WTC11 (cell line): ENCODE measurements at regions not wholly inside any gene's neighbourhood (a gene's known extent, or its start where the extent isn't known, plus 50 kb on each side); places are given as distances from the start of the nearest gene placed in this dataset.

ENCODE experiments used
- ATAC-seq: fragments of 200-7000 bp; cut with Tn5 transposase; 2 replicates; pipeline ENCODE4 v1.10.0; 2021; ENCODE audit warnings: mild to moderate bottlenecking, moderate library complexity
- CTCF ChIA-PET: fragments of 300-600 bp; sonication (Branson Sonifier 250); formaldehyde crosslinking; loops from one replicate; lab custom pipeline; 2021; ENCODE audit warnings: antibody characterized with exemption; lab: Charles Lee
- POLR2A ChIA-PET: fragments of 350-600 bp; sonication (Branson Sonifier 250); formaldehyde crosslinking; loops from one replicate; lab custom pipeline; 2021; ENCODE audit warnings: antibody characterized with exemption; lab: Charles Lee
- DNase-seq: peaks from one replicate; pipeline ENCODE4 v3.0.0; 2021; ENCODE audit warnings: low spot score
- H3K27ac Mint-ChIP-seq: 2 replicates; pipeline ENCODE4 v1.8.0; 2021; ENCODE audit warnings: mixed read lengths
- H3K27me3 Mint-ChIP-seq: 2 replicates; pipeline ENCODE4 v1.8.0; 2021; ENCODE audit warnings: low read depth, mild to moderate bottlenecking, moderate library complexity, mixed read lengths
- H3K36me3 Mint-ChIP-seq: 2 replicates; pipeline ENCODE4 v1.8.0; 2021; ENCODE audit warnings: mixed read lengths
- H3K4me1 Mint-ChIP-seq: 2 replicates; pipeline ENCODE4 v1.8.0; 2022; ENCODE audit warnings: mixed read lengths
- H3K4me3 Mint-ChIP-seq: 2 replicates; pipeline ENCODE4 v1.8.0; 2021; ENCODE audit warnings: mild to moderate bottlenecking, moderate library complexity, mixed read lengths
- H3K9me3 Mint-ChIP-seq: 2 replicates; pipeline ENCODE4 v1.8.0; 2021; ENCODE audit warnings: mixed read lengths
- ARID4B ChIP-seq: sonication (generic); formaldehyde crosslinking; IDR thresholded peaks from 2 replicates; pipeline ENCODE4 v1.8.0; 2023; ENCODE audit warnings: missing genetic modification reagents, mild to moderate bottlenecking, borderline replicate concordance
- ATF1 ChIP-seq: sonication (generic); formaldehyde crosslinking; IDR thresholded peaks from 2 replicates; pipeline ENCODE4 v1.8.1; 2023; ENCODE audit warnings: mild to moderate bottlenecking, moderate library complexity, missing genetic modification reagents
- ATF6 ChIP-seq: sonication (generic); formaldehyde crosslinking; IDR thresholded peaks from 2 replicates; pipeline ENCODE4 v1.8.1; 2023; ENCODE audit warnings: mild to moderate bottlenecking, missing genetic modification reagents
- EMX1 ChIP-seq: fragments of 250-450 bp; sonication (Bioruptor Pico); IDR thresholded peaks from 2 replicates; pipeline ENCODE4 v1.8.0; 2021; ENCODE audit warnings: mild to moderate bottlenecking
- FOXJ3 ChIP-seq: sonication (generic); formaldehyde crosslinking; IDR thresholded peaks from 2 replicates; pipeline ENCODE4 v1.9.0; 2021; ENCODE audit warnings: missing genetic modification reagents, mild to moderate bottlenecking, borderline replicate concordance
- FOXP4 ChIP-seq: sonication (generic); formaldehyde crosslinking; IDR thresholded peaks from 2 replicates; pipeline ENCODE4 v1.8.0; 2022; ENCODE audit warnings: mild to moderate bottlenecking, missing genetic modification reagents
- GRHL2 ChIP-seq: fragments of 250-450 bp; sonication (Bioruptor Pico); IDR thresholded peaks from 2 replicates; pipeline ENCODE4 v1.8.0; 2022; ENCODE audit warnings: mild to moderate bottlenecking, moderate library complexity; ENCODE audit not compliant: insufficient replicate concordance, severe bottlenecking
- JAZF1 ChIP-seq: fragments of 250-450 bp; sonication (Bioruptor Pico); IDR thresholded peaks from 2 replicates; pipeline ENCODE4 v1.9.0; 2021; ENCODE audit warnings: moderate library complexity, mild to moderate bottlenecking, inconsistent platforms
- KAT7 ChIP-seq: sonication (generic); formaldehyde crosslinking; IDR thresholded peaks from 2 replicates; pipeline ENCODE4 v1.8.1; 2023; ENCODE audit warnings: missing genetic modification reagents, mild to moderate bottlenecking, borderline replicate concordance
- OVOL2 ChIP-seq: fragments of 250-450 bp; sonication (Bioruptor Pico); IDR thresholded peaks from 2 replicates; pipeline ENCODE4 v1.9.0; 2021; ENCODE audit warnings: mild to moderate bottlenecking, borderline replicate concordance
- PRRX2 ChIP-seq: fragments of 250-450 bp; sonication (Bioruptor Pico); IDR thresholded peaks from 2 replicates; pipeline ENCODE4 v1.8.0; 2021; ENCODE audit warnings: mild to moderate bottlenecking
- SOX15 ChIP-seq: fragments of 250-450 bp; sonication (Bioruptor Pico); IDR thresholded peaks from 2 replicates; pipeline ENCODE4 v1.9.0; 2021; ENCODE audit warnings: mild to moderate bottlenecking
- TEAD1 ChIP-seq: sonication (generic); formaldehyde crosslinking; IDR thresholded peaks from 2 replicates; pipeline ENCODE4 v1.8.0; 2022; ENCODE audit warnings: mild to moderate bottlenecking, missing genetic modification reagents
- ZNF532 ChIP-seq: fragments of 250-450 bp; sonication (Bioruptor Pico); IDR thresholded peaks from 2 replicates; pipeline ENCODE4 v1.9.0; 2021; ENCODE audit warnings: mild to moderate bottlenecking, borderline replicate concordance
- TF ChIP-seq, protein P1 (sequence below): sonication (generic); formaldehyde crosslinking; IDR thresholded peaks from 2 replicates; pipeline ENCODE4 v1.8.0; 2023; ENCODE audit warnings: missing genetic modification reagents
- TF ChIP-seq, protein P2 (sequence below): fragments of 250-450 bp; sonication (Bioruptor Pico); IDR thresholded peaks from 2 replicates; pipeline ENCODE4 v2.1.2; 2022; ENCODE audit warnings: mild to moderate bottlenecking, moderate library complexity

GRCh38 chr12:98113548-98113947 lies 401.8 kb upstream of the TMPO start:
- ChIA-PET CTCF (no interaction called here), POLR2A (no interaction called here)
- no peak overlapping the region for H3K27ac Mint-ChIP-seq
- H3K9me3 Mint-ChIP-seq: 0 out of 2 replicates have a peak, but pooled peaks cover 3% of the 10 kb centered on the region
- no peak overlapping the region for H3K4me3 Mint-ChIP-seq
- TF ChIP-seq, protein P1, sequence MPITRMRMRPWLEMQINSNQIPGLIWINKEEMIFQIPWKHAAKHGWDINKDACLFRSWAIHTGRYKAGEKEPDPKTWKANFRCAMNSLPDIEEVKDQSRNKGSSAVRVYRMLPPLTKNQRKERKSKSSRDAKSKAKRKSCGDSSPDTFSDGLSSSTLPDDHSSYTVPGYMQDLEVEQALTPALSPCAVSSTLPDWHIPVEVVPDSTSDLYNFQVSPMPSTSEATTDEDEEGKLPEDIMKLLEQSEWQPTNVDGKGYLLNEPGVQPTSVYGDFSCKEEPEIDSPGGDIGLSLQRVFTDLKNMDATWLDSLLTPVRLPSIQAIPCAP (CRISPR knock-in tag): no peak
- TF ChIP-seq ATF1 (CRISPR knock-in tag) (no peak), ARID4B (CRISPR knock-in tag) (no peak), ATF6 (CRISPR knock-in tag) (no peak), FOXP4 (CRISPR knock-in tag) (no peak), GRHL2 (no peak)
- ATAC-seq (no peak), DNase-seq (no peak)
- H3K36me3 Mint-ChIP-seq: no peaks in the 10 kb centered on the region
- H3K4me1 Mint-ChIP-seq: peaks cover 20% of the 10 kb centered on the region
- H3K27me3 Mint-ChIP-seq: no peaks in the 10 kb centered on the region

- Mint-ChIP-seq H3K4me1 (peaks cover 11% of the 10 kb centered on the region), H3K4me3 (no peak overlapping the region), H3K27ac (no peak overlapping the region), H3K27me3 (no peaks in the 10 kb centered on the region), H3K9me3 (peaks cover 5% of the 10 kb centered on the region), H3K36me3 (no peaks in the 10 kb centered on the region)
- TF ChIP-seq SOX15 (CRISPR knock-in tag): no peak
- no peak for TF ChIP-seq TEAD1 (CRISPR knock-in tag)
- ATAC-seq (no peak), DNase-seq (no peak)
- POLR2A ChIA-PET: no interaction called here
- CTCF ChIA-PET: no interaction called here
Measured at GRCh38 chr12:98121963-98122362, 393.4 kb upstream of the TMPO start.

DNA sequence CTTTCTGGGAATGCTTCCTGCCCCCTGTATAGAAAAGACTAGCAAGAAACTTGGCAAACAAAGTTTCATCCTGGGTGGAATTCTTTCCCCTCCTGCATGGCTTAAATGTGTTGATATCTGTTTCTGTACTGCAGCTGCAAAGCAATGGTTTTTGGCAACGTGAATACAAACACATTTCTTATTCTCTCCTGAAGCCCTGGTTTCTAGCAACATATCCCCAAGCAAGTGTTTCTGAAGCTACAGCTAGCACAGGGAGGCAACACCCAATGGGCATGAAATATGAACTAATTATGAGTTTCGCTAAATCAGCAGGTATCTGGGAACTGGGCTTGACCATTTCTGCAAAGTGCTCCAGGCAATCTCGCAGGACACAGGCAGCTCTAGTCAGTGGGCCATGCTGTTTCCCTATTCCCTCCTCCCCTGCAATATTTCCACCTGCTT lies 392.3 kb upstream of the TMPO start:
- no peak for DNase-seq
- peak overlapping the region; percentile 32; the same call in 1 of the 2 replicates for H3K27ac Mint-ChIP-seq
- H3K4me1 Mint-ChIP-seq: peaks cover 20% of the 10 kb centered on the region
- ChIA-PET CTCF (interaction anchor here (1.2 kb wide), 1 partner anchor 274 kb away, joined by 3 read pairs; no protein-coding TSS in a partner anchor), POLR2A (no interaction called here)
- H3K9me3 Mint-ChIP-seq: peaks cover 5% of the 10 kb centered on the region
- no peak for ATAC-seq
- H3K36me3 Mint-ChIP-seq: no peaks in the 10 kb centered on the region
- no peak overlapping the region for H3K4me3 Mint-ChIP-seq
- H3K27me3 Mint-ChIP-seq: no peaks in the 10 kb centered on the region
- TF ChIP-seq, protein P2, sequence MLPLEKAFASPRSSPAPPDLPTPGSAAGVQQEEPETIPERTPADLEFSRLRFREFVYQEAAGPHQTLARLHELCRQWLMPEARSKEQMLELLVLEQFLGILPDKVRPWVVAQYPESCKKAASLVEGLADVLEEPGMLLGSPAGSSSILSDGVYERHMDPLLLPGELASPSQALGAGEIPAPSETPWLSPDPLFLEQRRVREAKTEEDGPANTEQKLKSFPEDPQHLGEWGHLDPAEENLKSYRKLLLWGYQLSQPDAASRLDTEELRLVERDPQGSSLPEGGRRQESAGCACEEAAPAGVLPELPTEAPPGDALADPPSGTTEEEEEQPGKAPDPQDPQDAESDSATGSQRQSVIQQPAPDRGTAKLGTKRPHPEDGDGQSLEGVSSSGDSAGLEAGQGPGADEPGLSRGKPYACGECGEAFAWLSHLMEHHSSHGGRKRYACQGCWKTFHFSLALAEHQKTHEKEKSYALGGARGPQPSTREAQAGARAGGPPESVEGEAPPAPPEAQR (CRISPR knock-in tag): no peak
- TF ChIP-seq TEAD1 (CRISPR knock-in tag) (no peak), FOXJ3 (CRISPR knock-in tag) (no peak), ZNF532 (CRISPR knock-in tag) (no peak), JAZF1 (CRISPR knock-in tag) (no peak), EMX1 (CRISPR knock-in tag) (no peak), KAT7 (no peak), PRRX2 (CRISPR knock-in tag) (no peak), OVOL2 (no peak)
